22Rv1 (cell line): ENCODE measurements at regions not wholly inside any gene's neighbourhood (a gene's known extent, or its start where the extent isn't known, plus 50 kb on each side); places are given as distances from the start of the nearest gene placed in this dataset.

ENCODE experiments used
- ZFX ChIP-seq: fragments of 450-650 bp; IDR thresholded peaks from 2 replicates; pipeline ENCODE4 v1.6.1; 2017; ENCODE audit warnings: antibody characterized with exemption, borderline replicate concordance
- TF ChIP-seq, protein P1 (sequence below): fragments of 450-650 bp; IDR thresholded peaks from 2 replicates; pipeline ENCODE4 v1.5.1; 2017; ENCODE audit warnings: mild to moderate bottlenecking

DNA sequence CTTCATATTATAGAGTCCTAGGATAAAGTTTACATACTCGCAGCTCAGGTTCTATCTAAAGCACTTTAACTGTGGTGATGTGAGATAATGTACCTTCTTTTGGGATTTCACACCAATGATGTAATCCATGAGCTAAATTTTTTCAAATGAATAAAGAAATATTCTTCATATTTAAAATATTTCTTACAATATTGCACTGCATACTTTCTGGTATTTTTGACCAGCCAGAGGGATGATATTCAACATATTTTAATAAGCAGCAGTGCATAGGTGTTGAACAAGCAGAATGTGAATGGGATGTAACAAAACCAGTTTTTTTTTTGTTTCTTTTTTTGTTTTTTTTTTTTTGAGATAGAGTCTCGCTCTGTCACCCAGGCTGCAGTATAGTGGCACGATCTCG lies 73.2 kb upstream of the TRIM24 start:
- TF ChIP-seq, protein P1, sequence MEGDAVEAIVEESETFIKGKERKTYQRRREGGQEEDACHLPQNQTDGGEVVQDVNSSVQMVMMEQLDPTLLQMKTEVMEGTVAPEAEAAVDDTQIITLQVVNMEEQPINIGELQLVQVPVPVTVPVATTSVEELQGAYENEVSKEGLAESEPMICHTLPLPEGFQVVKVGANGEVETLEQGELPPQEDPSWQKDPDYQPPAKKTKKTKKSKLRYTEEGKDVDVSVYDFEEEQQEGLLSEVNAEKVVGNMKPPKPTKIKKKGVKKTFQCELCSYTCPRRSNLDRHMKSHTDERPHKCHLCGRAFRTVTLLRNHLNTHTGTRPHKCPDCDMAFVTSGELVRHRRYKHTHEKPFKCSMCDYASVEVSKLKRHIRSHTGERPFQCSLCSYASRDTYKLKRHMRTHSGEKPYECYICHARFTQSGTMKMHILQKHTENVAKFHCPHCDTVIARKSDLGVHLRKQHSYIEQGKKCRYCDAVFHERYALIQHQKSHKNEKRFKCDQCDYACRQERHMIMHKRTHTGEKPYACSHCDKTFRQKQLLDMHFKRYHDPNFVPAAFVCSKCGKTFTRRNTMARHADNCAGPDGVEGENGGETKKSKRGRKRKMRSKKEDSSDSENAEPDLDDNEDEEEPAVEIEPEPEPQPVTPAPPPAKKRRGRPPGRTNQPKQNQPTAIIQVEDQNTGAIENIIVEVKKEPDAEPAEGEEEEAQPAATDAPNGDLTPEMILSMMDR = no peak
- no peak for TF ChIP-seq ZFX
